GM12878 (cell line): ENCODE measurements at regions not wholly inside any gene's neighbourhood (a gene's known extent, or its start where the extent isn't known, plus 50 kb on each side); places are given as distances from the start of the nearest gene placed in this dataset.
"Not testable (repeated sequence)": the region's sequence is repeated elsewhere in the genome, so short reads cannot be mapped to it uniquely, and the experiment has no call there.

ENCODE experiments used
- ATAC-seq: fragments of 200-7000 bp; cut with Tn5 transposase; 3 replicates; pipeline ENCODE4 v1.9.1; 2020; ENCODE audit warnings: mild to moderate bottlenecking, moderate library complexity
- BruUV-seq: library from RNA; stranded (reverse); fragments of 400-500 nt; replicated peaks from 2 replicates; lab custom pipeline; 2021; lab: Mats Ljungman, UMichigan
- CTCF ChIA-PET: fragments of 300-600 bp; sonication (Branson Sonifier 250); formaldehyde crosslinking; extraction: SDS; loops from one replicate; lab custom pipeline; 2021; ENCODE audit warnings: inconsistent platforms; lab: Yijun Ruan, JAX
- POLR2A ChIA-PET: fragments of 350-600 bp; formaldehyde crosslinking; extraction: SDS; loops from one replicate; lab custom pipeline; 2021; ENCODE audit warnings: inconsistent platforms; lab: Charles Lee
- RAD21 ChIA-PET: fragments of 300-600 bp; sonication (Branson Sonifier 250); formaldehyde crosslinking; loops from one replicate; lab custom pipeline; 2023; ENCODE audit warnings: antibody characterized with exemption; ENCODE audit not compliant: unreplicated experiment; lab: Charles Lee
- SMC1A ChIA-PET: fragments of 300-600 bp; sonication (Branson Sonifier 250); formaldehyde crosslinking; loops from one replicate; lab custom pipeline; 2023; ENCODE audit not compliant: unreplicated experiment, uncharacterized antibody; lab: Charles Lee
- DNase-seq: peaks from one replicate; pipeline ENCODE4 v3.0.0-alpha.2; 2011; ENCODE audit warnings: low read depth, low spot score
- FAIRE-seq: peaks from 3 replicates; lab custom pipeline; 2011; peaks lifted over from hg19 to GRCh38; lab: Jason Lieb, UNC
- H2AFZ ChIP-seq: 2 replicates; pipeline ENCODE4 v1.6.0; 2011; ENCODE audit warnings: low read depth, low read length, control low read depth; ENCODE audit not compliant: control insufficient read depth
- H3K27ac ChIP-seq: 2 replicates; pipeline ENCODE4 v1.5.1; 2011; ENCODE audit warnings: control low read depth; ENCODE audit not compliant: control insufficient read depth, insufficient read depth
- H3K27me3 ChIP-seq, 2 experiments: replicated peaks in 1 of 2; 2 replicates each; pipeline versions ENCODE4 v1.6.0 to v1.6.1; 2011; ENCODE audit warnings: low read length in 1 of 2; ENCODE audit not compliant: control insufficient read depth in 2 of 2, insufficient read depth in 2 of 2
- H3K36me3 ChIP-seq, 2 experiments: 2 replicates each; pipeline ENCODE4 v1.5.1; 2011; ENCODE audit warnings: low read length in 1 of 2; ENCODE audit not compliant: control insufficient read depth in 2 of 2, insufficient read depth in 2 of 2
- H3K4me1 ChIP-seq: 2 replicates; pipeline ENCODE4 v1.6.1; 2011; ENCODE audit warnings: mild to moderate bottlenecking, low read length, moderate library complexity, mixed read lengths; ENCODE audit not compliant: control insufficient read depth, insufficient read depth
- H3K4me2 ChIP-seq: 2 replicates; pipeline ENCODE4 v1.6.0; 2011; ENCODE audit warnings: control low read depth; ENCODE audit not compliant: control insufficient read depth, insufficient read depth
- H3K4me3 ChIP-seq: fragments of 200-600 bp; sonication (generic); 2 replicates; pipeline ENCODE4 v1.5.1; 2016
- H3K79me2 ChIP-seq: 2 replicates; pipeline ENCODE4 v1.6.0; 2011; ENCODE audit warnings: low read length; ENCODE audit not compliant: control insufficient read depth, insufficient read depth
- H3K9ac ChIP-seq: 2 replicates; pipeline ENCODE4 v1.8.0; 2011; ENCODE audit warnings: low read length, control low read depth, mixed read lengths; ENCODE audit not compliant: control insufficient read depth, insufficient read depth
- H3K9me3 ChIP-seq: replicated peaks from 3 replicates; pipeline ENCODE4 v1.5.1; 2011; ENCODE audit warnings: mild to moderate bottlenecking, low read length; ENCODE audit not compliant: control insufficient read depth, insufficient read depth
- H4K20me1 ChIP-seq: 2 replicates; pipeline ENCODE4 v1.6.0; 2011; ENCODE audit not compliant: control insufficient read depth, insufficient read depth
- MLLT1 ChIP-seq: fragments of 450-650 bp; IDR thresholded peaks from 2 replicates; pipeline ENCODE4 v1.6.1; 2016; ENCODE audit warnings: mild to moderate bottlenecking
- WGBS: methylation state at CpG from one replicate; pipeline ENCODE4 v1.1.6; 2016; ENCODE audit warnings: low lambda C conversion rate; ENCODE audit not compliant: insufficient replicate concordance, insufficient coverage; ENCODE audit errors: missing lambda C conversion rate; 5-methylcytosine and 5-hydroxymethylcytosine counted together
- in situ Hi-C: fragments of 300-500 bp; cut with MboI; formaldehyde crosslinking; loops from 9 replicates; pipeline ENCODE4 v1.14.3; 2018; ENCODE audit warnings: mixed read lengths
- intact Hi-C: fragments of 100-400 bp; cut with micrococcal nuclease; formaldehyde crosslinking; loops from one replicate; pipeline ENCODE4 v1.14.2; 2022; ENCODE audit not compliant: unreplicated experiment

GRCh38 chr14:105691321-105692109 lies 165.1 kb downstream of the TMEM121 start:
- H3K36me3 ChIP-seq, BruUV-seq, FAIRE-seq, in situ Hi-C loops, ATAC-seq, DNase-seq, POLR2A ChIA-PET, H3K27me3 ChIP-seq, H2AFZ ChIP-seq, intact Hi-C loops, H4K20me1 ChIP-seq, H3K9me3 ChIP-seq, RAD21 ChIA-PET, H3K4me3 ChIP-seq, SMC1A ChIA-PET: not testable (repeated sequence)
- Histone ChIP-seq H3K79me2 (peaks cover 41% of the 10 kb centered on the region), H3K27ac (peak overlapping the region; percentile 78), H3K9ac (peak overlapping the region; percentile 40; the same call in 1 of the 2 replicates), H3K4me2 (peak overlapping the region; percentile 13; the same call in 1 of the 2 replicates), H3K4me1 (peaks cover 55% of the 10 kb centered on the region)
- TF ChIP-seq MLLT1 = 0 out of 2 replicates have a peak, but pooled peaks have one; percentile 11
- WGBS = 23% methylated on average over 25 of the region's 25 CpGs
- CTCF ChIA-PET = interaction anchor here (0.6 kb wide), 1 partner anchor 169 kb away, joined by 3 read pairs; no protein-coding TSS in a partner anchor

GRCh38 chr14:105692110-105692685 lies 165.8 kb downstream of the TMEM121 start:
- SMC1A ChIA-PET, RAD21 ChIA-PET, H2AFZ ChIP-seq, H3K9me3 ChIP-seq, FAIRE-seq, intact Hi-C loops, POLR2A ChIA-PET, H3K4me3 ChIP-seq, DNase-seq, BruUV-seq, H3K27me3 ChIP-seq, CTCF ChIA-PET, H3K36me3 ChIP-seq, in situ Hi-C loops, ATAC-seq, H3K4me2 ChIP-seq, H4K20me1 ChIP-seq: not testable (repeated sequence)
- Histone ChIP-seq H3K9ac (0 out of 2 replicates have a peak overlapping the region, but pooled peaks have one; percentile 40), H3K27ac (peak overlapping the region; percentile 78), H3K4me1 (peaks cover 51% of the 10 kb centered on the region), H3K79me2 (peaks cover 41% of the 10 kb centered on the region)
- no CpG with 5 or more reads among the region's 19 CpGs for WGBS
